ENCODE measurements at regions not wholly inside any gene's neighbourhood (a gene's known extent, or its start where the extent isn't known, plus 50 kb on each side); places are given as distances from the start of the nearest gene placed in this dataset.

DNA sequence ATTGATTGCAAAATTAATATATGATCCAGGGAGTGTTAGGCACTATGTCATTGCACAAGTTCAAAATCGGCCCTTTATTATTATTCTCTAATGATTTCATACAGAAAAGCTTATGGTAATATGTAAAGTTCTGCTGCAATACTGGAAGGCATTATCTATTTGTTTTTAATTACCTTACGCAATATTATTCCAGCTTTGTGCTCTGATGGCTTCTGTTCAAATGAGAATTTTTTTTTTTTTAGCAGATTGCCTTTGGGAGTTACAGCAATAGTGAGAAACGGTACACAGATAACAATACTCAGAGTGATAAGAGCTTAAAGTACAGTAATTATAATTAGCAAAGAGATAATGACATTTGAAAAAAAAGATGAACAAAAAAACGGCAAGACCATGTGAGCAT lies 602.2 kb upstream of the ALCAM start:
- Histone ChIP-seq H3K27me3 (ENCODE audit: control insufficient read depth, insufficient read depth) (no peaks in the 10 kb centered on the region), H3K27ac (ENCODE audit: low read length) (no peak overlapping the region), H3K9me3 (ENCODE audit: control insufficient read depth, low read length) (no peaks in the 10 kb centered on the region), H3K4me1 (ENCODE audit: control insufficient read depth, insufficient read depth, low read length) (no peaks in the 10 kb centered on the region), H3K4me3 (ENCODE audit: low read length) (no peak overlapping the region)
- WGBS = 37% methylated on average over 4 of the region's 4 CpGs
- no peak for DNase-seq
- intact Hi-C loops (cut with DNase I) = no loop called here
- ATAC-seq = no peak

- H3K4me3 ChIP-seq (ENCODE audit: low read length) = no peak overlapping the region
- no peak for ATAC-seq
- no peaks in the 10 kb centered on the region for H3K27me3 ChIP-seq (ENCODE audit: control insufficient read depth, insufficient read depth)
- H3K9me3 ChIP-seq (ENCODE audit: control insufficient read depth, low read length) = no peaks in the 10 kb centered on the region
- intact Hi-C loops (cut with DNase I) = no loop called here
- no peak overlapping the region for H3K27ac ChIP-seq (ENCODE audit: low read length)
- WGBS = 91% methylated on average over 3 of the region's 3 CpGs
- no peak for DNase-seq
- H3K4me1 ChIP-seq (ENCODE audit: control insufficient read depth, insufficient read depth, low read length) = no peaks in the 10 kb centered on the region
Observed at GRCh38 chr3:104768886-104769285, 597.8 kb upstream of the ALCAM start.

- 84% methylated on average over 7 of the region's 7 CpGs for WGBS
- no peak overlapping the region for H3K27ac ChIP-seq (ENCODE audit: low read length)
- DNase-seq = no peak
- H3K27me3 ChIP-seq (ENCODE audit: control insufficient read depth, insufficient read depth) = no peaks in the 10 kb centered on the region
- intact Hi-C loops (cut with DNase I) = no loop called here
- no peaks in the 10 kb centered on the region for H3K9me3 ChIP-seq (ENCODE audit: control insufficient read depth, low read length)
- no peaks in the 10 kb centered on the region for H3K4me1 ChIP-seq (ENCODE audit: control insufficient read depth, insufficient read depth, low read length)
- H3K4me3 ChIP-seq (ENCODE audit: low read length) = no peak overlapping the region
- no peak for ATAC-seq
Observed at GRCh38 chr3:104779324-104779723, 587.4 kb upstream of the ALCAM start.

GRCh38 chr3:104781112-104781511 lies 585.6 kb upstream of the ALCAM start:
- no peaks in the 10 kb centered on the region for H3K4me1 ChIP-seq (ENCODE audit: control insufficient read depth, insufficient read depth, low read length)
- H3K9me3 ChIP-seq (ENCODE audit: control insufficient read depth, low read length) = no peaks in the 10 kb centered on the region
- no peak overlapping the region for H3K27ac ChIP-seq (ENCODE audit: low read length)
- ATAC-seq = no peak
- no peaks in the 10 kb centered on the region for H3K27me3 ChIP-seq (ENCODE audit: control insufficient read depth, insufficient read depth)
- intact Hi-C loops (cut with DNase I) = no loop called here
- no peak overlapping the region for H3K4me3 ChIP-seq (ENCODE audit: low read length)
- DNase-seq = no peak
- WGBS = 64% methylated on average over 2 of the region's 2 CpGs

GRCh38 chr3:104785947-104786346 lies 580.8 kb upstream of the ALCAM start:
- Histone ChIP-seq H3K27ac (ENCODE audit: low read length) (no peak overlapping the region), H3K9me3 (ENCODE audit: control insufficient read depth, low read length) (no peaks in the 10 kb centered on the region), H3K27me3 (ENCODE audit: control insufficient read depth, insufficient read depth) (no peaks in the 10 kb centered on the region), H3K4me3 (ENCODE audit: low read length) (no peak overlapping the region), H3K4me1 (ENCODE audit: control insufficient read depth, insufficient read depth, low read length) (no peaks in the 10 kb centered on the region)
- DNase-seq (no peak), ATAC-seq (no peak)
- intact Hi-C loops (cut with DNase I) = no loop called here
- WGBS = 84% methylated on average over 5 of the region's 5 CpGs

- no peak for DNase-seq
- no peaks in the 10 kb centered on the region for H3K4me1 ChIP-seq (ENCODE audit: control insufficient read depth, insufficient read depth, low read length)
- intact Hi-C loops (cut with DNase I) = no loop called here
- no peak for ATAC-seq
- no peaks in the 10 kb centered on the region for H3K27me3 ChIP-seq (ENCODE audit: control insufficient read depth, insufficient read depth)
- H3K27ac ChIP-seq (ENCODE audit: low read length) = no peak overlapping the region
- H3K9me3 ChIP-seq (ENCODE audit: control insufficient read depth, low read length) = no peaks in the 10 kb centered on the region
- H3K4me3 ChIP-seq (ENCODE audit: low read length) = no peak overlapping the region
Observed at GRCh38 chr3:104787306-104787705, 579.4 kb upstream of the ALCAM start.

- intact Hi-C loops (cut with DNase I) = no loop called here
- Histone ChIP-seq H3K4me3 (ENCODE audit: low read length) (no peak overlapping the region), H3K9me3 (ENCODE audit: control insufficient read depth, low read length) (no peaks in the 10 kb centered on the region), H3K4me1 (ENCODE audit: control insufficient read depth, insufficient read depth, low read length) (no peaks in the 10 kb centered on the region), H3K27ac (ENCODE audit: low read length) (no peak overlapping the region), H3K27me3 (ENCODE audit: control insufficient read depth, insufficient read depth) (no peaks in the 10 kb centered on the region)
- ATAC-seq (no peak), DNase-seq (no peak)
Observed at GRCh38 chr3:104788807-104789206, 577.9 kb upstream of the ALCAM start.

- Histone ChIP-seq H3K27me3 (ENCODE audit: control insufficient read depth, insufficient read depth) (no peaks in the 10 kb centered on the region), H3K9me3 (ENCODE audit: control insufficient read depth, low read length) (no peaks in the 10 kb centered on the region), H3K4me3 (ENCODE audit: low read length) (no peak overlapping the region), H3K4me1 (ENCODE audit: control insufficient read depth, insufficient read depth, low read length) (no peaks in the 10 kb centered on the region), H3K27ac (ENCODE audit: low read length) (no peak overlapping the region)
- DNase-seq (no peak), ATAC-seq (no peak)
- intact Hi-C loops (cut with DNase I) = no loop called here
- WGBS = 23% methylated on average over 1 of the region's 1 CpG
Observed at GRCh38 chr3:104791331-104791730, 575.4 kb upstream of the ALCAM start.

- intact Hi-C loops (cut with DNase I) = no loop called here
- WGBS = 92% methylated on average over 5 of the region's 5 CpGs
- DNase-seq (no peak), ATAC-seq (no peak)
- Histone ChIP-seq H3K4me3 (ENCODE audit: low read length) (no peak overlapping the region), H3K9me3 (ENCODE audit: control insufficient read depth, low read length) (no peaks in the 10 kb centered on the region), H3K27ac (ENCODE audit: low read length) (no peak overlapping the region), H3K4me1 (ENCODE audit: control insufficient read depth, insufficient read depth, low read length) (no peaks in the 10 kb centered on the region), H3K27me3 (ENCODE audit: control insufficient read depth, insufficient read depth) (no peaks in the 10 kb centered on the region)
Observed at GRCh38 chr3:104796556-104796955, 570.2 kb upstream of the ALCAM start.

GRCh38 chr3:104805042-104805441 lies 561.7 kb upstream of the ALCAM start:
- ATAC-seq (no peak), DNase-seq (no peak)
- WGBS = 86% methylated on average over 5 of the region's 5 CpGs

GRCh38 chr3:104805508-104805907 lies 561.2 kb upstream of the ALCAM start:
- DNase-seq = no peak
- intact Hi-C loops (cut with DNase I) = no loop called here
- no peak for ATAC-seq
- Histone ChIP-seq H3K9me3 (ENCODE audit: control insufficient read depth, low read length) (no peaks in the 10 kb centered on the region), H3K27me3 (ENCODE audit: control insufficient read depth, insufficient read depth) (no peaks in the 10 kb centered on the region), H3K27ac (ENCODE audit: low read length) (no peak overlapping the region), H3K4me1 (ENCODE audit: control insufficient read depth, insufficient read depth, low read length) (no peaks in the 10 kb centered on the region), H3K4me3 (ENCODE audit: low read length) (no peak overlapping the region)
- WGBS = 63% methylated on average over 5 of the region's 5 CpGs

More at GRCh38 chr3:104805042-104805441, 561.7 kb upstream of the ALCAM start:
- Histone ChIP-seq H3K27me3 (ENCODE audit: control insufficient read depth, insufficient read depth) (no peaks in the 10 kb centered on the region), H3K9me3 (ENCODE audit: control insufficient read depth, low read length) (no peaks in the 10 kb centered on the region), H3K4me1 (ENCODE audit: control insufficient read depth, insufficient read depth, low read length) (no peaks in the 10 kb centered on the region), H3K4me3 (ENCODE audit: low read length) (no peak overlapping the region), H3K27ac (ENCODE audit: low read length) (no peak overlapping the region)
- intact Hi-C loops (cut with DNase I) = no loop called here

DNA sequence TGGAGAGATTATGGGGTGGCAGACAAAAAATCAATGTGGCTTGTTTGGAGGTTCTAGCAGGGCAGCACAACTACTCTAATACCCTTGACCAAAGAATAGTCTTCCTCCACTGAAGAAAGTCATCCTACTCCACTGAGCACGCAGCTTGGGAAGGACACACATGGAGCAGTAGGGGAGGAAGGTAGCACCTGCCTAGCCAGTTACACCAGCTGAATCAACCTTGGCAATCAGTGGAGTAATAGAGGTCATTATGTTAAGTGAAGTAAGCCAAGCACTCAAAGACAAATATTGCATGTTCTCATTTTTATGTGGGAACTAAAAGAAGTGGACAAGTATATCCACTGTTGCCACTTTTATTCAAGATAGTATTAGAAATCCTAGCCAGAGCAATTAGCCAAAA lies 555.8 kb upstream of the ALCAM start:
- H3K27me3 ChIP-seq (ENCODE audit: control insufficient read depth, insufficient read depth) = no peaks in the 10 kb centered on the region
- DNase-seq (no peak), ATAC-seq (no peak)
- no peak overlapping the region for H3K27ac ChIP-seq (ENCODE audit: low read length)
- no peak overlapping the region for H3K4me3 ChIP-seq (ENCODE audit: low read length)
- no peaks in the 10 kb centered on the region for H3K9me3 ChIP-seq (ENCODE audit: control insufficient read depth, low read length)
- WGBS = 83% methylated on average over 1 of the region's 1 CpG
- intact Hi-C loops (cut with DNase I) = no loop called here
- H3K4me1 ChIP-seq (ENCODE audit: control insufficient read depth, insufficient read depth, low read length) = no peaks in the 10 kb centered on the region
